NCI-H1048 (cell line): ENCODE measurements at regions not wholly inside any gene's neighbourhood (a gene's known extent, or its start where the extent isn't known, plus 50 kb on each side); places are given as distances from the start of the nearest gene placed in this dataset.
"Not testable (repeated sequence)": the region's sequence is repeated elsewhere in the genome, so short reads cannot be mapped to it uniquely, and the experiment has no call there.

Experiments
- DNase-seq: peaks from one replicate; lab custom pipeline; 2025; lab: John Stamatoyannopoulos, UW

DNA sequence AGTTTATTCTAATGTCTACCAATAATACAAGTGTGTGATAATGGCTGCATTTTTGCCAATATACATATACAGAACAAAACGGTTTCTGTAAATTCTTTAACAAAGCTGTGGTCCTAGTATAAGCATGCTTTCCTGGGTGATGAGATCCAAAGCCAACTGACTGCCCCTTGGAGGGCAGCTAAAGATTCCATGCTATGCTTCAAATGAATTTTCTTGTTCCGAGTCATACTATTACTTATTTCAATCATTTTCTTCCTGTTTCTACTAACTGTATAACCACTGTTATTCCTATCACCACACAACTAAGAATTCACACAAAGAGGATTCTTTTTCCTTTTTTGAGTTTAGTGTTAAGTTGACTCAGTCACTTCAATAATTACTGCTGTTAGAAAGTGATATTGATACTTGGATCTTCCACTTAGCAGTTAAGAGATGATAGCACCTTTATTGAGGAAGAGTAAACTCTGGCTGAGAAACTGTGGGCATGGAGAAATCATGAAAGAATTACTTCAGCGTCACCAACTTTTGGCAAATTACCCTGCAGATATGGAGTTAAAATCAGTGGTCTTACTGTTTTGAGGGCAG is 197.5 kb downstream of the ARL4A start:
- no peak for DNase-seq

DNA sequence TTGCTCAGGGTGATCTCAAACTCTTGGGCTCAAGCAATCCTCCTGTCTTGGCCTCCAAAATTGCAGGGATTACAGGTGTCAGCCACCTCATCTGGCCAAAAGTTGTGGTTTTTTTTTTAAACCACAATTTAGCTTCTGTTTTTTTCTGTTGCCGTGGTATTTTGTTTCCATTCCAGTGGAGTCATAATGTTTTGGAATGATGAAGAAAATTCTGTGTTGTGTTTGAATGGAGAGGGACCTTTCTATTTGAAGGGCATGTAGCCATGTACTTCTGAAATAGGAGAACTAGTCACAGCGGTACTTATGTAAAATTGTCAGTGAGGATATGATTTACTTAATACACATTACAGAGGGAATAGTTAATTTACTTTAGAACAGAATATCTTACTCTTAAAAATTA is 201.3 kb downstream of the ARL4A start:
- DNase-seq, result no peak

GRCh38 chr7:12889391-12889790 is 202.0 kb downstream of the ARL4A start:
- no peak for DNase-seq

GRCh38 chr7:12890586-12890985 is 203.2 kb downstream of the ARL4A start:
- no peak for DNase-seq

GRCh38 chr7:12893292-12893691 is 205.9 kb downstream of the ARL4A start:
- DNase-seq, result no peak

DNA sequence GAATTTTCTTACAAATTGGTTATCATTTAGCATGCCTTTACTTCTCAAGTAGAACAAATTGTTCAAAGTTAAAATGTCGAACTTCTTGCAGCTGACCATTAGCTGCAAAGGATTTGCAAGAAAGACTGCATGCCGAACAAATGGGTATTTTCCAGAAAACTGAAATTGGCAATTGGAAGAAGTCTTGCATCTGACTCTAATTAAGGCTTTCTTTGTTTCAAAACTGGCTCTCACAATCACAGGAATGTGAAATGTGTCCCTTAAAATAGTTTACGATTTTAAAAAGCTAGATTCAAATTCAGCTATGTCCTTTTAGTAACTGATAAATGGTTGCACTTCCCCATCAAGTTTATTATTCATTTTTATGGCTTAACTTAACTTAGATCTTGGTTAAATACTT is 207.9 kb downstream of the ARL4A start:
- no peak for DNase-seq

GRCh38 chr7:12896316-12896715 is 208.9 kb downstream of the ARL4A start:
- no peak for DNase-seq

DNA sequence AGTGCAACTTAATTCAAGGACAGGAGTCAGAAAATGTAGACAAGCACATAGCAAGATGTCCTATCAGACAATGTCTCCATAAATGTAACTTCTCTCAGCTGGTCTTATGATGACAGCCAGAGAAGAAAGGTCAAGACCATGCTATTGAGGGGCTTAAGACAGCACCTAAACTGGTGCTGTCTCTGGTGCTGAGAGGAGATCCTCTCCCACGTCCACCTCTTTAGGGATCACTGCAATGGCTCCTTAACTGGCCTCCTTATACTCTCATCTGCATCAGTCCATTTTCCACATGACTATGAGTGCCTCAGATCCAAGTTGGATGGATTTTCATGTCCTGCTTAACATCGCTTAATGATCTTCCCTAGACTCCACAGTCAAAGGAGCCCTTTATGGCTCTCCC is 210.6 kb downstream of the ARL4A start:
- DNase-seq, result no peak

DNA sequence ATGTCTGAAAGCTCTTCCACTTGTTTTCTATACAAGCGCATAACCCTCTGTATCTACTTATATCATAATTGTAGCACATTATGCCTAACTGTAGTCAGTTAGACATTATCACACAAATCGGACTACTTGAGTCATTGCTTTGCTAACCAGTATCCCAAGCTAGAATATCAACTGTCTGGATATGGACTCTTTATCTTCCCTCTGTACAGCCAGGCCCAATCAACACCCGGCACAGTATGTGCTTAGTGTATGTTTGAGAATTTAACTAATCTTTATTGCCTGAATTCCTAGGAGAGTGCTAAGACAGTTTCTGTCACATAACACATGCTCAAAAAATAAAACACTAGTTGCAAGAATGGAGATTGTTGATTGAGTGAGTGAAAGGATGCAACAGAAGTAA is 211.2 kb downstream of the ARL4A start:
- DNase-seq, result no peak

DNA sequence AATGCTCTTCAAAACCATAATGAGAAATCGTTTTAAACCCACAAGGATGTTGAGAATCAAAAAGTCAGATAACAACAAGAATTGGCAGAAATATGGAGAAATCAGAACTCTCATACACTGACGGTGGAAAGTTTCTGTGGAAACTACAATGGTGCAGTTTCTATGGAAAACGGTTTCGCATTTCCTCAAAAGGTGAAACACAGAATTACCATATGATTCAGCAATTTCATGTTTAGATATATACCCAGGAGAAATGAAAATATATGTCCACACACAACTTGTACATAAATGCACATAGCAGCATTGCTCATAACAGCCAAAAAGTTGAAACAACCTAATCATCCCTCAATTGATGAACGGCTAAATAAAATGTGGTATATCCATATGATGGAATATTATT is 218.2 kb downstream of the ARL4A start:
- DNase-seq, result no peak

- no peak for DNase-seq
These were observed 220.3 kb downstream of the ARL4A start for GRCh38 chr7:12907774-12908173.

- no peak for DNase-seq
These were observed 222.1 kb downstream of the ARL4A start for GRCh38 chr7:12909483-12909882.

GRCh38 chr7:12911053-12911452 is 223.6 kb downstream of the ARL4A start:
- no peak for DNase-seq

GRCh38 chr7:12913002-12913401 is 225.6 kb downstream of the ARL4A start:
- DNase-seq, result no peak

DNA sequence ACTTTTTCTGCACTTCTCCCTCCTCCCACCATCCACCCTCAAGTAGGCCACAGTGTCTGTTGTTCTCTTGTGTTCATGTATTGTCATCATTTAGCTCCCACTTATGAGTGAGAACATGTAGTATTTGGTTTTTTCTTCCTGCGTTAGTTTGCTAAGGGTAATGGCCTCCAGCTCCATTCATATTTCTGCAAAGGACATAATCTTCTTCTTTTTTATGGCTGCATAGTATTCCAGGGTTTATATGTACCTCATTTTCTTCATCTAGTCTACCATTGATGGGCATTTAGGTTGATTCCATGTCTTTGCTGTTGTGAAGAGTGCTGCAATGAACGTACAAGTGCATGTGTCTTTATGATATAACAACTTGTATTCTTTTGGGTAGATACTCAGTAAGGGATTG is 230.4 kb downstream of the ARL4A start:
- no peak for DNase-seq

DNA sequence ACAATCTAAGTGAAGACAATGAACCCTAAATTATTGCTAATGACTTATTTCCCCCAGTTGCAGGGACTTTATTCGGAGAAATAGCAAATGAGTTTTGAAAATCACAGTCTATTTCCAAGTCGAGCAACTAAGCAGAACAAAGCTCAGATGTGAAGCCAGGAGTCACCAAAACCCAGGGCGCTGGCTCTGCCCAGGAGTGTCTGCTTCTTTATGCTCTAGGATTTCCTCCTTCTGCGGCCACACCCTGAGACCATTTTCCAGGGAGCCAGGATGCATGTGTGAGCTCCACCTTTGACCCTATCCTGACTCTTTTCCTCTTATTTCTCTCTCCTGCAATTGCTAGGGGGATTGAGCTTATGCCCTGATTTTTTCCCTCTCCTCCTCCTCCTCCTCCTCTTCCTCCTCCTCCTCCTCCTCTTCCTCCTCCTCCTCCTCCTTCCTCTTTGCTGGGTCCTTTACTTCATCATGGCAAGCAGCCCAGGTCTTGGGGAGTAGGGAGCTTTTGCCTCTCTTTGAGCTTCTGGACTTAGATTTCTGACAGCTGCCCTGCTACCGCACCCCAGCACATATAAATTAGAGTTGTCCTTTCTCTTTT is 234.4 kb downstream of the ARL4A start:
- DNase-seq, result no peak

- no peak for DNase-seq
These were observed 236.5 kb downstream of the ARL4A start for GRCh38 chr7:12923971-12924370.

DNA sequence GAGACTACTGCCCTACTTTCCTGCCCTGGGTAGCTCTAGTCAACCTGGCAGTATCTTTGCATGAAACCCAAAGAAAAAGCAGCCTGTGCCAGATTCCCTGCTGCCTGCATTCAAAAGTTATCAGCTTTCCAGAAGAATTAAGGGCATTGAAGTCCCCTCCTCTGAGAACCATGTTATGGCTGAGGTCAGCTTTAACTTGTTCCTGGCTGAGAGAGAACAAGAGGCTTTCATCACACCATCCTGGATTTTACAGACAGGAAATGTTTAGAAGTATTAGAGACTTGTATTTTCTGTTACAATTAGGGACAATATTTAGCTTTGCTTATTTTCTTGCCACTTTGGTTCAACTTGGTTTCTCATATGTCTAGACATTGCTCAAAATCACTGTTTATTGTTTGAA is 238.8 kb downstream of the ARL4A start:
- DNase-seq, result no peak

DNA sequence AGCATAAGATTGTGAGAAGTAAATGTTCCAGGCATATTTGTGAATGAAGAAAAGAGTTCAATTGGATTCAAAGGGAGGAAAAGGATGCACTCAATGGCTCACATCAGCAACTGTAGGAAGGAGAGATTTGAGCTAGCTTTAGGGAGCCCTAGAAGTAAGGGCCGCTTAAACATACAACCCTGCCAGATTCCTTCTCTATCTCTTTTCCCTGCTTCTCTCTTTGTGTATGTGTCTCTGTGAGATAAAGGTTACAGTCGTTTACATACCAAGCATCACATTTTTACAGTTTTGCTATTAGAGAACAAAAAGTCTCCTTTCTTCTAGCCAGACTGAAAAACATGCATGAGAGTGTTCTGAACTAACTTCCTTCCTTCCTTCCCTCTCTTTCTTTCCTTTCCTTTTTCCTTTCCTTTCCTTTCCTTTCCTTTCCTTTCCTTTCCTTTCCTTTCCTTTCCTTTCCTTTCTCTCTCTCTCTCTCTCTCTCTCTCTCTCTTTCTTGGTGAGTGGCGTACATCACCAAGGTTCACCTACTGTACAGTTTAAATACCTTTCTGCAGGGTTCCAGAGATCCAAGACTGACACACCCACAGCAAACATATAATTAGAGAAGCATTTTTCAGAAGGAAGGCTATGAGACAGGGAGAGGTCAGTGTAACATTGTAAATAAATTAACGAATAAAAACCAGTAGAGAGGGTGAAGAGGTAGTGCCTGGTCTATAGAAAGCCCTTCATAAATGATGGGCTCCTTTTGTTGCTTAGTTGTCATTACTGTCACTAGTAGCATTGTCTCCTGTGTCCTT is 240.4 kb downstream of the ARL4A start:
- DNase-seq, result no peak

- DNase-seq, result no peak
These were observed 242.2 kb downstream of the ARL4A start for GRCh38 chr7:12929476-12930140.

DNA sequence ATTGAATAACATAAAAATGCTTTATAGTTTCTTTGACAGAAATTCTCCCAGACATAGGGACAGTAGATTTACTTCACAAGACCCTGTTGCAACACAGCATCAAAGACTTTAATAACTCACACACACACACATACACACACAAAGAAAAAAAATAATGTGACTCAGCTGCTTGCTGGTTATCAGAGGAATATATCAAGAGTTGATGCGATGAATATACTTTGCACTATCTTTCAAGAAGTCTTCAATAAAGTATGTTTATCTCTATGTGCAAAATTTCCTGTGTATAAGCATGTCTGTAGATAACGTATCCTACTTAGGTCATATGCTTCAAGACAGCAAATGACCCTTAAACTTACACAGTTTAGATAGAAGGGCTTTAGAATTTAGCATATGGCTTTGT is 243.1 kb downstream of the ARL4A start:
- no peak for DNase-seq

- DNase-seq, result not testable (repeated sequence)
These were observed 244.0 kb downstream of the ARL4A start for GRCh38 chr7:12931465-12931864.

- no peak for DNase-seq
These were observed 252.3 kb downstream of the ARL4A start for GRCh38 chr7:12939694-12940093.
